ENCODE measurements at regions not wholly inside any gene's neighbourhood (a gene's known extent, or its start where the extent isn't known, plus 50 kb on each side); places are given as distances from the start of the nearest gene placed in this dataset.
A peak's percentile ranks its signal among the peaks of the same experiment; 100 is the strongest.

GRCh38 chr15:95319242-95319641 lies 1011.3 kb upstream of the NR2F2 start:
- no peak for DNase-seq (ENCODE audit: low spot score)

GRCh38 chr15:95323796-95324195 lies 1006.7 kb upstream of the NR2F2 start:
- DNase-seq (ENCODE audit: low spot score), result peak; percentile 18

DNA sequence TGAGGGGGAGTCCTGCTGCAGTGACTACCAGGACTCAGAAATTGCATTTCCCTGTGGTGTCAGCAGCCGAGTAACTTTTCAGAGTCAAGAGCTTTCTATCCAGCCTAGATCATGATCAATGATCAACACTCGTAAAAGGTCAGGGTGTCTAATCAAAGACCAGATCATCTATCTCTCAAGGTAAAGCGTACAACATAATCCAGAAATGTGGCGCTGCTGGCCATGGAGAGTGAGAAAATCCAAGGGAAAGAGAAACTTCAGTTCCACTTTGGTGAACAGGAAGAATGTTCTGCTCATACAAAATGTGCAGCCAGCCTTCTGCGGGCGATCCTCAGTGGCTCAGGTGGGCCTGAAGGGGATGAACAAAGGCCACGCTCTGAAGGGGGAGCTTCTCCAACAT lies 1005.8 kb upstream of the NR2F2 start:
- DNase-seq (ENCODE audit: low spot score), result peak; percentile 33

GRCh38 chr15:95325763-95326404 lies 1004.6 kb upstream of the NR2F2 start:
- peak; percentile 12 for DNase-seq (ENCODE audit: low spot score)

GRCh38 chr15:95326431-95327182 lies 1003.9 kb upstream of the NR2F2 start:
- DNase-seq (ENCODE audit: low spot score), result peak; percentile 5

- no peak for DNase-seq (ENCODE audit: low spot score)
Measured at GRCh38 chr15:95327183-95327525, 1003.3 kb upstream of the NR2F2 start.

DNA sequence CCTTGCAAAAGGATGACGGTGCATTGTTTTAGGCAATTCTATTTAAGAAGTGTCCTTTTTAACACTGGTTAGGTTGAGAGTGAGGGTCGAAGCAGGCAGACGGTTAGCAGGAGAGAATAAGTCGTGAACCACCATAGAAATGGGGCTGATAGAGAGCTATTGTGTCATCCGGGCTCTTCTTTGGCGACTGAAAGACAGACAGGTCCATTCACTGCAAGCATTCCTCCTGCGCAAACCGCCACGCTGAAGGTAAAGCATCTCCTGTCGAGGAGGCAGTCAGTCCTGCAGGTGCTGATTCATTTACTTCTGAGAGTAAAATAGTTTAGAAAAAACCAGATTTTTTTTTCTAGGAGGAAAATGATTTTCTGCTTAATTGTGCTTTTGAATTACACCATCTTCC lies 1002.8 kb upstream of the NR2F2 start:
- no peak for DNase-seq (ENCODE audit: low spot score)

DNA sequence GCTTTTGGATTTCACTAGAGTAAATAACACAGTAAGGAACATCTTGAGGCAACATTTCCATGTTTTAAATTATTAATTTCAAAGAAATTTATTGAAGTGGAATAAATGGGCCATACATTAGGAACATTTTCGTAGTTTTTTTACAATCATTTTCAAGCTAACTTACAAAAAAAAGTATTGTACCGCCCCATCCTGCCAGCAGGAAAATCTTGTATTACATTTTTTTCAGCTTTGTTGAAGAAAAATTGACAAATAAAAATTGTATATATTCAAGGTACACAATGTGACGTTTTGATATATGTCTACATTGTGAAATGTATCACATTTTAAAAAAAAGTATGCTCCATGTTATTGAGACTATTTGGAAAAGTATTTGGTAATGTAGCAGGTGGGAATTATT lies 1001.9 kb upstream of the NR2F2 start:
- no peak for DNase-seq (ENCODE audit: low spot score)

DNA sequence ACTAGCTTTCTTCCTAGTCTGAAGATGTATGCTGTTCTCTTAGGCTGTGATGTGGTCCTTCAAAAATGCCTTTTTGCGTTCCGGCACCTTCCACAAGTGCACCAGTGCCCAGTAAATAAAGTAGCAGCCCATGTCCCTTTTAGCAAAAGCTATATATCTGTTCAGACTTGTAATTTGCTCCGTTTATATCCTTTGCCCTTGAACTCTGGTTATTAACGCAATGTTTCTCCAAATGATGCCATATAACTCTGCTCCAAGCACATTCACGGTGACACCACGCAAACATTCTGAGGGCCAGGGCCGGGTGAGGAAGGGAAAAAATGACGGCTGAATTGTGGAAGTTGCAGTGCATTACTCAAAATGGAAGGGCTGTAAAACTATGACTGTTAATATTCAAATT lies 1001.1 kb upstream of the NR2F2 start:
- DNase-seq (ENCODE audit: low spot score), result no peak

- no peak for DNase-seq (ENCODE audit: low spot score)
Measured at GRCh38 chr15:95341686-95342085, 988.8 kb upstream of the NR2F2 start.

DNA sequence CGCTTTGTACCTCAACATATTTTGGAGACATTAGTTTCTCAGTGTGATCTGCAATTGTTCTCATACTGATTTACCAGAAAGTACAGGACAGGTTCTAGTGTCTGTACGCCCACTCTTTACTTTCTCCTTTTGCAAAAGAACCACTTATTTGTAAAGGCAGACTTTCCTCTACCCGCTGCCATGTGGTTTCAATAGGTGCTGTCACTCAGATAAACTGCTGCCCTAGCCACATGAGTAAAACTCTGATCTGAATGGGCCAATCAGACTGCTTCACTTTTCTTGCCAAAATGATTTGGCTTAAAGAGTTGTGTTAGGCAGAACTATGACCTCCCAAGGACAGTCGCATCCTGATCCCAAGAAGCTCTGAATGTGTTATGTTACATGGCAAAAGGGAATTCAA lies 984.6 kb upstream of the NR2F2 start:
- no peak for DNase-seq (ENCODE audit: low spot score)

GRCh38 chr15:95346721-95347475 lies 983.6 kb upstream of the NR2F2 start:
- no peak for DNase-seq (ENCODE audit: low spot score)

DNA sequence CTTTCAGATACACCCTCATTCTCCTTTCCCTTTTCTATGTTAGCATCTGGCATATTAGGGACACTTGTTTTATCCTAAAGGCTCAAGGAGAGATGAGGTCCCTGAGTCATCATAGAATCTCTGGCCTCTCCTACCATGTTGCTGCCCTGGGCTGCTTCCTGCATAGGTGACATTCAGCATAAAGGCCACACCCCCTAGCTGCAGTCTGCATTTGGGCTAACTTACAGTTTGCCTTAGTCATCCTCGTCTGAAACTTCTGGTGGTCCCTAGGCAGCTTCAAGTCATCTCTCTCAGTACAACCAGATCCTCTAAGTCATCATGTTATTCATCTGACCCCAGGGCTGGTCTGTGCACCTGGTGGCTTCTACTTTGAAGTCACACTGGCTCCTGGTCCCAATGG lies 982.7 kb upstream of the NR2F2 start:
- DNase-seq (ENCODE audit: low spot score), result no peak

DNA sequence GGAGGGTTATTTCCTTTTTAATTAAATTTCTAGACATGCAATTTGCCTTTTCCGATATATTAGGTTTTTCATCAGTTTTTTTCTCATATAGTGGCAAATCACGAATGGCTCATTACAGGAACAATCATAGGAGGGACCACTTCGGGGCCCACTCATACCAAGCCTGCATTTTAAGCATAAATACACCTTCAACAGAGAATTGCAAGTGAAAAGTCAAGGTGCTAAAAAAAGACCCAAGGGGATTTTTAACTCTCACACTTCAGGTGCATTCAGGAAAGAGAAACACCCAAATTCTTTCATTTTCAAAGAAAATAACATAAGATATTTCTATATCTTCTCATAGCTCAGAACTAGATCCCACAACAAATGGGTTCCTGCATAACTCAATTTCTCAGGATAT lies 979.6 kb upstream of the NR2F2 start:
- DNase-seq (ENCODE audit: low spot score), result no peak

DNA sequence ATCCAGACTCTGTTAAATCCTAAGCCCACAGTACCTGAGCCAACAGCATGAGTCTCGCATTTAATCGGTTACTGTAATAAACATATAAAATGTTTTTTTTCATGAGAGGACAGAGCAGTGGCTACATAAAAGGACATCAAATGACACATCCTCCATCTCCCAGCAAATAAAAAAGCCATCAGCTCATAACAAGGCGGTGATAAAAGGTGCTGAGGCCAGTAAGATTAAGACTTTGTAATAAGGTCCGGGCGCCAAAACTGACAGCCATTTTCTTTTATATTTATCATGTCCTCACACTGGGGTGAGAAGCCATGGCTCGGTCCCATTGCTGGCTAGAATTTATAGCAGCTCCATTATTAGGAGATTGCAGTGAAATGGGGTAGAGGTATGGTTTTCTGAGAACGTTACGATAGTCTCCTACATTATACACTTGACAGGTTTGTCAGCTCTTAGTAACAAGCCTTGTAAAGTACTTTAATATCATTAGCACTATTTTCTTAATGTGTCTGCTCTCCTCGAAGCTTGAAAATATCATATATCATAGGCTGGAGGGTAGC lies 977.8 kb upstream of the NR2F2 start:
- no peak for DNase-seq (ENCODE audit: low spot score)

- no peak for DNase-seq (ENCODE audit: low spot score)
Measured at GRCh38 chr15:95353512-95353911, 977.0 kb upstream of the NR2F2 start.

GRCh38 chr15:95359966-95360365 lies 970.5 kb upstream of the NR2F2 start:
- DNase-seq (ENCODE audit: low spot score), result no peak

DNA sequence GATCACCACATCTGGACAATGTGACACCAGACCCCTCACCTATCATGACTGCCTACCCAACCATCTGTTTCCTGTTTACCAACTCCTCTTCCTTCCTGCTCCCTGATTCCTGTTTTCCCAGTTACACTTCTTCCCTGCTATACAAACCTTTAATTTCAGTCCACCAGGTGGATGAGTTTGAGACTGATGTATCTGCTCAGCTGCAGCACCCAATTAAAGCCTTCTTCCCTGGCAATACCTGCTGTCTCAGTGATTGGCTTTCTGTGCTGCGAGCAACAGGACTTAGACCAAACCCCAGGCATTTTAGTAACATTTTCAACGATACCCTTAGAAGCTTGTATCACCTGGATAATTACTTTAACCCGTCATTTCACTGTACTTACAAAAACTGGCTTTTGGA lies 968.2 kb upstream of the NR2F2 start:
- DNase-seq (ENCODE audit: low spot score), result no peak

DNA sequence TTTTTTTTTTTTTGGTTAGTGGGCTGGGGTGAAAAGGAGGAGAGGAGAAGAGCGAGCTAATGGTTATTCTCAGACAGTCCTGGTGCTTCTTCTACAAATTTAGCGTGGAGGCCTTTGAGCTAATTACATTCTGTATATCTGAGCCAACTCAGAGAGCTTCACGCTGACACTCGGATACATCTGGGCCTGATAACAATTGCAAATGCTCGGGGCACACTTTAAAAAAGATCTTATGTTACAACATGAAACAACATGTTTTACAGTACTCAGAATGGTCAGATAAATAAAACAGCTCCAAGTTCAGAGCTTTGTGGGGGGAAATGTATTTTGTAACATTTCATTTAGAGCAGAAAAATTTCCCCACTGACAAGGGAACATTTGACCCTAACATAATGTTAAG lies 966.9 kb upstream of the NR2F2 start:
- DNase-seq (ENCODE audit: low spot score), result no peak

DNA sequence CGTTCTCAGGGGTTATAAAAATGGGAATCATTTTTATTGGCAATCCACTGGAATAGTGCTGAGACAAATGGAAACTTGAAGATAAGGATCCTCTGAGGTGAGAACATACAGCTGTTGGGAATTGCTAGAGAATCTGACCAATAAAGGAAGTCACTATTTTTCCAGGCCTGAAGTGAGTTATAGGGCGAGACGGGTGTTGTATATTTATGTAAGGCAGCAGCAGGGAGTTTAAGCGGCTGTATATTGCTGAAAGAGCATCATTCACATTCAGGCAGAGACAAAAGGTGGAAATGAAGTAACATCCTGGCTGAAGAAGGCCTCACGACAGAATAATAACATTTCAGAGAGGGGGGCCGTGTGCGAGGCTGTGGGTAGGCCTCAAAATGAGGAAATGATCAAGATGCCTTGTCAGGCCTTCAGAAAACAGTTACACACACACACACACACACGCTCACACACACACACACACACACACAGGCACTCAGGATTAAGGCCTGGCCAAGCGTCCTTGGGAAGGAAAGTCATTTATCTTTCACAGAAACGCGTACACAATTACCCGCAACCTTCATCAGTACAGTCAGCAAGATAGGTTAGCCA lies 964.9 kb upstream of the NR2F2 start:
- no peak for DNase-seq (ENCODE audit: low spot score)

DNA sequence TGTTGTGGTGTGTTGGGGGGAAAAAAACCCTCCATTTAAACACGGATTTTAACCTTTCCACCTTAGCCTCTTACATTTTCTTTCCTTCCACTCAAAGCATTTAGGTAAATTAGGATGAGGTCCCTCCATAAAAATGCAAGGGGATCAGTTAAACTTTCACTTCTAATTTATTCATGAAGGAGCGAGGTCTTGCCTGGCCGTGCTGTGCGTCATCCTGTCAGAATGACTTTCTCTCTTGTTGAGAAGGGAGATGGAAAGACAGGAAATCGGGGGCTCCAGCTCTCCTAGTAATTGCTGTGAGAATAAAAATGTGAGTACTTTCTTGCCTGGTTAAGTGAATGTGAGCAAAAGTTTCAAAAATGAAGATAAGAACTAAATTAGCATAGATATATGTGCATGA lies 962.3 kb upstream of the NR2F2 start:
- peak; percentile 53 for DNase-seq (ENCODE audit: low spot score)

DNA sequence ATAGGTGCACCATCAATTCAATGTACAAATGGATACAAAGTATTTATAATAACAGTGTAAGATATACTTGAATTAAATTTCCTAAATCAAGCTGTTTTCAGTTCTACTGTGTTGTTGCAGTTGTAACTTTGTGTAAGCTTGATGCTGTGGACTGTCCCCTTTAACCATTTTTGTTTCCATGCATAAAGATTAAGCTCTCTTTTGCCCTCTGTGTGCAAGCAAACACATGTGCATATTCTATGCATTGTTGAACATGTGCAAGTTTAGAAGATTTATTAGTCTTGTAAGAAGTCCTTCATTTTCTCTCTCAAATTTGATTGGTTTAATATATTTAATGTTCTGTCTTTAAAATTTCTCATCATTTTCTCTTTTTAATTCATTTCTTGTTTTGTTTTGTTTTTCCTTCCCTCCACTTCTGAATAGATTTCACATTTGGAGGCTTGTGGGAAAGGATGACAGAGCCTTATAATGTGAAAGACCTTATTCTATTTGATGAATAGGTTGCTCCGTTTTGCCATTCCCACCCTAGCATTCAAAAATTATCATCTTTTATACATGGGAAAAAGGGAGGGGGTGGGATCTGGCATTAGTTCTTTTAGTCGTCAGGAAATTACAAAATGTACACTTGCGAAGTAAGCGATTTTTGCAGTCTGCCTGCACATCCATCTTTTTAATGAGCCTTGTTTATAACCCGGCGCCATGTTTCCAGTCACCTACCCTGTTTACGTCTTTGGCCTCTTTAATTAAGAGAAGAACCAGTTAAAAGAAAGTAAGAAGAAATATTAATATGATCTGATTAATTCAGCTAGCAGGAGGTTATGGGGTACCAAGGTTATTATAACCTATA lies 961.5 kb upstream of the NR2F2 start:
- DNase-seq (ENCODE audit: low spot score), result no peak
